ENCODE measurements at regions not wholly inside any gene's neighbourhood (a gene's known extent, or its start where the extent isn't known, plus 50 kb on each side); places are given as distances from the start of the nearest gene placed in this dataset.
"Not testable (repeated sequence)": the region's sequence is repeated elsewhere in the genome, so short reads cannot be mapped to it uniquely, and the experiment has no call there.

GRCh38 chr4:3956165-3956867, 190.1 kb downstream of the ADRA2C start:
- not testable (repeated sequence) for TF ChIP-seq CTCF, POLR2AphosphoS5 (IDR thresholded peaks at IDR 0.05)

Measured in stomach (tissue), 4 donors.